T-cell (primary cell): ENCODE measurements at regions not wholly inside any gene's neighbourhood (a gene's known extent, or its start where the extent isn't known, plus 50 kb on each side); places are given as distances from the start of the nearest gene placed in this dataset.

ENCODE experiments used
- ATAC-seq, 4 experiments: fragments of 200-7000 bp in 3 of 4; fragments of 150-1000 bp in 1 of 4; cut with Tn5 transposase; replicated peaks in 1 of 4; 1 replicate in 3 of 4; 2 replicates in 1 of 4; pipeline ENCODE4 v1.10.0; 2021; ENCODE audit warnings: moderate library complexity in 3 of 4, mild to moderate bottlenecking in 2 of 4, moderate number of reproducible peaks in 1 of 4
- CTCF ChIA-PET, 2 donors: fragments of 300-600 bp; sonication (Branson Sonifier 250); formaldehyde crosslinking; loops; one replicate each; lab custom pipeline; 2022; ENCODE audit warnings: antibody characterized with exemption in 2 of 2; lab: Charles Lee
- POLR2A ChIA-PET, 2 donors: fragments of 300-600 bp; sonication (Branson Sonifier 250); formaldehyde crosslinking; loops; one replicate each; lab custom pipeline; 2022; ENCODE audit warnings: antibody characterized with exemption in 2 of 2; lab: Charles Lee
- DNase-seq, 35 experiments: peaks; one replicate each; pipeline versions ENCODE4 v3.0.0 to v3.0.0-alpha.2; 2013 to 2023
- H3K27ac ChIP-seq: one replicate; pipeline ENCODE4 v1.5.1; 2013; ENCODE audit warnings: low read length
- H3K27me3 ChIP-seq, 2 experiments: replicated peaks in 1 of 2; 1 replicate in 1 of 2; 2 replicates in 1 of 2; pipeline versions ENCODE4 v1.6.1 to v1.7.0; 2013; ENCODE audit warnings: low read length in 1 of 2, mixed read lengths in 1 of 2; ENCODE audit not compliant: control insufficient read depth in 2 of 2, insufficient read depth in 2 of 2; ENCODE audit errors: extremely low read depth in 1 of 2
- H3K36me3 ChIP-seq, 2 donors: 1 replicate in 1 of 2; 2 replicates in 1 of 2; pipeline versions ENCODE4 v1.6.1 to v1.7.0; 2013; ENCODE audit warnings: low read length in 1 of 2; ENCODE audit not compliant: control insufficient read depth in 2 of 2, insufficient read depth in 1 of 2; ENCODE audit errors: extremely low read depth in 1 of 2
- H3K4me1 ChIP-seq, 2 experiments: 1 replicate in 1 of 2; 2 replicates in 1 of 2; pipeline versions ENCODE4 v1.6.1 to v1.7.0; 2013; ENCODE audit warnings: low read length in 2 of 2, mixed read lengths in 1 of 2; ENCODE audit not compliant: insufficient read depth in 2 of 2, control insufficient read depth in 1 of 2; ENCODE audit errors: extremely low read depth in 1 of 2
- H3K4me3 ChIP-seq, 2 donors: 1 replicate in 1 of 2; 2 replicates in 1 of 2; pipeline versions ENCODE4 v1.5.1 to v1.7.0; 2013; ENCODE audit warnings: mild to moderate bottlenecking in 2 of 2, low read length in 1 of 2, moderate library complexity in 1 of 2; ENCODE audit not compliant: control insufficient read depth in 1 of 2; ENCODE audit errors: extremely low read depth in 1 of 2
- H3K9me3 ChIP-seq: 2 replicates; pipeline ENCODE4 v1.7.0; 2013
- H3K27ac Mint-ChIP-seq, 2 donors: one replicate each; pipeline ENCODE4 v1.8.0; 2020 to 2021; ENCODE audit warnings: mild to moderate bottlenecking in 2 of 2, mixed read lengths in 2 of 2
- H3K27me3 Mint-ChIP-seq, 2 donors: one replicate each; pipeline ENCODE4 v1.8.0; 2021 to 2022; ENCODE audit warnings: mixed read lengths in 2 of 2
- H3K36me3 Mint-ChIP-seq: one replicate; pipeline ENCODE4 v1.8.0; 2021; ENCODE audit warnings: mixed read lengths
- H3K4me1 Mint-ChIP-seq, 3 donors: one replicate each; pipeline ENCODE4 v1.8.0; 2020 to 2022; ENCODE audit warnings: mixed read lengths in 3 of 3, mild to moderate bottlenecking in 1 of 3
- H3K4me3 Mint-ChIP-seq, 3 donors: one replicate each; pipeline ENCODE4 v1.8.0; 2020 to 2022; ENCODE audit warnings: mild to moderate bottlenecking in 3 of 3, mixed read lengths in 3 of 3, moderate library complexity in 3 of 3
- H3K9me3 Mint-ChIP-seq, 3 donors: one replicate each; pipeline ENCODE4 v1.8.0; 2020 to 2022; ENCODE audit warnings: mixed read lengths in 3 of 3
- WGBS: methylation state at CpG from one replicate; pipeline ENCODE4 v1.1.5; 2013; ENCODE audit warnings: missing lambda C conversion rate; ENCODE audit not compliant: insufficient coverage; 5-methylcytosine and 5-hydroxymethylcytosine counted together

DNA sequence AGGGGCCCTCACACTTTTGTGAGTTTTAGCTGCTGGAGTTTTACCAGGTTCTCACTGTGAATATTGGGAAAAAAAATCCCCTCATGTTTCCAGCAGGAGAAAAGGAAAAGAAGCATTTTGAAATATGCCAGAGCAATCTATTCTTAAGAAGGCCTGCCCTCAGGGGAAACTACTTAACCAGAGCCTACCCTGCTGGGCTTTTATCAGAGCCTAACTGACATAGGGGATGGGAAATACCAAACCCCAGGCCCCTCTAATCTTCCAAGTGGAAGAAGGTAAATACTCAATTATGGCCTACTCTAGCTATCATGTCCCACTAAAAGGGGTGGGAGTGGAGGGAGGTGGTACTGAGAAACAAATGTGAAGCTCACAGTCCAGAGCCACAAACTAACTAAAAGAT lies 68.7 kb upstream of the NMNAT3 start:
- Histone ChIP-seq H3K27me3 (no peaks in the 10 kb centered on the region), H3K27ac (no peak overlapping the region), H3K36me3 (no peaks in the 10 kb centered on the region), H3K4me1 (no peaks in the 10 kb centered on the region), H3K9me3 (no peaks in the 10 kb centered on the region), H3K4me3 (no peak overlapping the region)
- H3K27me3 Mint-ChIP-seq = peaks cover 4% of the 10 kb centered on the region in 2 donors
- ChIA-PET CTCF (no interaction called here), POLR2A (no interaction called here)
- no peak overlapping the region for H3K4me3 Mint-ChIP-seq
- ATAC-seq (no peak), DNase-seq (no peak)
- no peaks in the 10 kb centered on the region for H3K4me1 Mint-ChIP-seq
- peaks cover 5 to 16% (median 10%) of the 10 kb centered on the region in 3 donors for H3K9me3 Mint-ChIP-seq
- no peaks in the 10 kb centered on the region for H3K36me3 Mint-ChIP-seq
- no peak overlapping the region for H3K27ac Mint-ChIP-seq

DNA sequence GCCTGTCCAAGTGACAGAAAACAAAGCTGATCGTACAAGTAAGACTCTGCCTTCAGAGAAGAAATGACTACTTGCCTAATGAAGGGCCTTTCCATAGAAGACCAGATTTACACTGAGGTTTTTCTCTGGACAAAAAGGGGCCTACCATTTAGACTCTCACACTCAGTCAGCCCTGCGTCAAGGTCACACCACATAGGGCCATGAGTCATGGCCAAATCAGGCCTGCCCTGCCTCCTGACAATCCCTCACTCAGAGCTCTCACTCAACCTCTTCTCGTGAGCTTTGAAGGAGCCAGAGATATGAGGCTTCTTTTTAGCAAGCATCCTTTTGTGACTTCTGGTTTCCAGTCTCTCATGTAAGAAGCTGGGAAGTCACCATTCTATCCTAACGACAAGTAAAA lies 68.1 kb upstream of the NMNAT3 start:
- WGBS = 70% methylated on average over 3 of the region's 4 CpGs
- DNase-seq (no peak), ATAC-seq (no peak)
- ChIA-PET CTCF (no interaction called here), POLR2A (interaction anchor here in 1 of 2 donors (0.7 kb wide), 1 partner anchor 18 kb away, joined by 3 read pairs; no protein-coding TSS in a partner anchor)
- no peak overlapping the region for H3K27ac ChIP-seq
- H3K9me3 ChIP-seq = no peaks in the 10 kb centered on the region
- Mint-ChIP-seq H3K9me3 (peaks cover 5 to 13% (median 6%) of the 10 kb centered on the region in 3 donors), H3K36me3 (no peaks in the 10 kb centered on the region), H3K4me3 (no peak overlapping the region), H3K27ac (no peak overlapping the region), H3K4me1 (no peaks in the 10 kb centered on the region), H3K27me3 (peaks cover 4% of the 10 kb centered on the region in 2 donors)
- H3K4me3 ChIP-seq = no peak overlapping the region
- no peaks in the 10 kb centered on the region for H3K27me3 ChIP-seq
- no peaks in the 10 kb centered on the region for H3K36me3 ChIP-seq
- no peaks in the 10 kb centered on the region for H3K4me1 ChIP-seq

DNA sequence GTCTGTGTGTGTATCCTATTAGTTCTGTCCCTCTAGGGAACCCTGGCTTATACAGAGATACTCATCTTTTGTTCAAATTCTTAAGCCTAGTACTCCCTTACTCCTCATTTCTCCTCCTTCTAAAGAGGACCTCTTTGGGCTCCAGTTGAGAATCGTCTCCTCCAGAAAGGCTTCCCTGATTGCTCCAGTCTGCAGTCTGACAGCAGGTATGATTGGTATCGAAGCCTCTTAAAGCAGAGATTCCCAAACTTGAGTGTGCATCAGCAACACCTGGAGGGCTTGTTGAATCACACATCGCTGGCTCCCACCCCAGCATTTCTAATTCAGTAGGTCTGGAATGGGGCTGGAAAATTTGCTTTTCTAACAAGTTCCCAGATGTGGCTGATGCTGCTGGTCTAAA lies 60.9 kb upstream of the NMNAT3 start:
- H3K4me3 Mint-ChIP-seq = no peak overlapping the region

DNA sequence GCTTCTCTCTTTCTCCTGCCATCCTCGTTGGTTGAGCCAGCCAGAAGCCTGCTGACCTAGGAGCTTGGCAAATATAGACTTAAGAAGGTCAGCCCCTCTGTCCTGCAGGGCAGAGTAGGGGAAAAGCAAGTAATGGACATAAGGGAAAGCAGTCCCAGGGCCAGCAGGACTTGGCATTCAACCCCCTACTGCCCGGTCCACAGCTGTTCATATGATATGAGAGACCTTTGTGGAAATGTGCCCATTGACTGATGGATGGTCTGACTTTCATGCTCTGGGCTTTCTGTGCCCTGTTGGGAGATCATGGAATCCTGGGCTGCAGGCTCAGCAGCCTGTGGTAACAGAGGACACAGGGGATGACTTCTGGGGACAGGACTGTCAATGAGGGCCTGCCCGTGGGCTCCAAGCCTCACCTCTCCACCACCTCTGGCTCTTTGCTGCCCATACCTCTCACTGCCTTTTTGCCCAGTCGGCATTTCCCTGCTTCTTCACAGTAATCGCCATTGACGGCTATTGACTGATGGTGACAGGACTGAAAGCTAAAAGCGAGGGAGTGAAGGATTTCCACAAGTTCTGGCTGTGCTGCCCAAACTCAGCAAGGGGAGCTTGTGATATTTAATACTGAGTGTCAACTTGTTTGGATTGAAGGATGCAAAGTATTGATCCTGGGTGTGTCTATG lies 60.0 kb upstream of the NMNAT3 start:
- CTCF ChIA-PET = no interaction called here
- no peaks in the 10 kb centered on the region for H3K9me3 Mint-ChIP-seq
- Histone ChIP-seq H3K4me3 (no peak overlapping the region), H3K36me3 (no peaks in the 10 kb centered on the region), H3K9me3 (no peaks in the 10 kb centered on the region), H3K4me1 (no peaks in the 10 kb centered on the region), H3K27me3 (peaks cover 0 to 3% of the 10 kb centered on the region in 2 experiments), H3K27ac (no peak overlapping the region)
- H3K4me3 Mint-ChIP-seq = no peak overlapping the region
- DNase-seq (no peak), ATAC-seq (no peak)
- no peaks in the 10 kb centered on the region for H3K4me1 Mint-ChIP-seq
- WGBS = 80% methylated on average over 2 of the region's 7 CpGs
- POLR2A ChIA-PET = no interaction called here
- H3K27ac Mint-ChIP-seq = no peak overlapping the region
- H3K27me3 Mint-ChIP-seq = peaks cover 2 to 9% of the 10 kb centered on the region in 2 donors
- H3K36me3 Mint-ChIP-seq = no peaks in the 10 kb centered on the region

More for the DNA sequence above, 60.9 kb upstream of the NMNAT3 start:
- no peaks in the 10 kb centered on the region for H3K9me3 Mint-ChIP-seq
- peaks cover 4 to 13% of the 10 kb centered on the region in 2 donors for H3K27me3 Mint-ChIP-seq
- WGBS = 100% methylated on average over 1 of the region's 3 CpGs
- ATAC-seq (no peak), DNase-seq (no peak)
- POLR2A ChIA-PET = no interaction called here
- H3K27me3 ChIP-seq = peaks cover 0 to 3% of the 10 kb centered on the region in 2 experiments
- no peak overlapping the region for H3K27ac Mint-ChIP-seq
- CTCF ChIA-PET = no interaction called here
- H3K4me1 ChIP-seq = no peaks in the 10 kb centered on the region
- H3K4me3 ChIP-seq = no peak overlapping the region
- no peaks in the 10 kb centered on the region for H3K9me3 ChIP-seq
- no peaks in the 10 kb centered on the region for H3K36me3 Mint-ChIP-seq
- H3K27ac ChIP-seq = no peak overlapping the region
- no peaks in the 10 kb centered on the region for H3K4me1 Mint-ChIP-seq
- no peaks in the 10 kb centered on the region for H3K36me3 ChIP-seq

DNA sequence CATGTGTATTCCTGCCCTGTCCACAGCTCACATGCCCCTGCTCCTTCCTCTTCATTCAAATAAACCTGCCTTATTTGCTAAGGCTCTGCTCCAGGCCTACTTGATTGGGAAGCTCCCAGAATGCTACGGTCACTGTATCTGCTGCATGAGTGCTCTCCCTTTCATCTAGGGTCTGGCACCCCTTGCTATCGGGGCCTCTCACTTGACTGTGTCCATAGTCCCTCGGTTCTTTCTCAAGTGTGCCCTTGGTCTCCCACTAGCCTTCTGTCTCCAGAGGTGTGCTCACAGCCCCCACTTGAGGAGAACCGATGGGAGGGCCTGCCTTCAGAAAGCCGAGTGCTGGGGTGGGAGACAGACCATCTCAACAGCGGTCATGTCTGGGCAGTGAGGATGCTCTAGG lies 57.4 kb upstream of the NMNAT3 start:
- Histone ChIP-seq H3K9me3 (no peaks in the 10 kb centered on the region), H3K27me3 (peaks cover 0 to 9% of the 10 kb centered on the region in 2 experiments), H3K27ac (no peak overlapping the region), H3K36me3 (no peaks in the 10 kb centered on the region), H3K4me1 (no peaks in the 10 kb centered on the region), H3K4me3 (no peak overlapping the region)
- ChIA-PET POLR2A (no interaction called here), CTCF (no interaction called here)
- no peaks in the 10 kb centered on the region for H3K4me1 Mint-ChIP-seq
- ATAC-seq (no peak), DNase-seq (no peak)
- 60% methylated on average over 3 of the region's 6 CpGs for WGBS
- no peaks in the 10 kb centered on the region for H3K36me3 Mint-ChIP-seq
- H3K27me3 Mint-ChIP-seq = peaks cover 2 to 13% of the 10 kb centered on the region in 2 donors
- H3K9me3 Mint-ChIP-seq = no peaks in the 10 kb centered on the region
- no peak overlapping the region for H3K27ac Mint-ChIP-seq
- no peak overlapping the region for H3K4me3 Mint-ChIP-seq

DNA sequence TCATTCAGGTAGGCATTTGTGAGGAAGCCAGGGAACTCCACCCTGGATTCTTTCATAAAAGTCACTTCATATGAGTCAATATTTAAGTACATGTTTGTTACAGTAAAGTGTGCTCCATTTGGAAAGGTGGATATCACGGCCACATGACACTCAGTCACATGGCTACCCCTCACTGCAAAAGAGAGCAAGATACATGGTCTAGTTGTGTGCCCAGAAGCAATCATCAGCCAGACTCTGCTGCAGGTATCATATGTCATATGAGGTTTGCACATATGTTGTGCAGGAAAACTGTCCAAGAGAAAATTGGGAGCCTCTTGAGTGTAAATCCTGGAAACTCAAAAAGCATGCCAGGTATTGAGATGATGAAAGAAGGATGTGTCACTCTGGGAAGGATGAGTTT lies 55.0 kb upstream of the NMNAT3 start:
- H3K36me3 ChIP-seq = no peaks in the 10 kb centered on the region
- H3K36me3 Mint-ChIP-seq = no peaks in the 10 kb centered on the region
- no peak for DNase-seq
- H3K4me3 Mint-ChIP-seq = no peak overlapping the region
- ATAC-seq = no peak
- H3K9me3 ChIP-seq = no peaks in the 10 kb centered on the region
- H3K27me3 Mint-ChIP-seq = peaks cover 3 to 7% of the 10 kb centered on the region in 2 donors
- H3K4me1 ChIP-seq = no peaks in the 10 kb centered on the region
- no peak overlapping the region for H3K4me3 ChIP-seq
- CTCF ChIA-PET = no interaction called here
- no peak overlapping the region for H3K27ac ChIP-seq
- H3K4me1 Mint-ChIP-seq = no peaks in the 10 kb centered on the region
- POLR2A ChIA-PET = no interaction called here
- no CpG with 5 or more reads among the region's 1 CpG for WGBS
- no peak overlapping the region for H3K27ac Mint-ChIP-seq
- H3K27me3 ChIP-seq = peaks cover 0 to 6% of the 10 kb centered on the region in 2 experiments
- H3K9me3 Mint-ChIP-seq = no peaks in the 10 kb centered on the region

DNA sequence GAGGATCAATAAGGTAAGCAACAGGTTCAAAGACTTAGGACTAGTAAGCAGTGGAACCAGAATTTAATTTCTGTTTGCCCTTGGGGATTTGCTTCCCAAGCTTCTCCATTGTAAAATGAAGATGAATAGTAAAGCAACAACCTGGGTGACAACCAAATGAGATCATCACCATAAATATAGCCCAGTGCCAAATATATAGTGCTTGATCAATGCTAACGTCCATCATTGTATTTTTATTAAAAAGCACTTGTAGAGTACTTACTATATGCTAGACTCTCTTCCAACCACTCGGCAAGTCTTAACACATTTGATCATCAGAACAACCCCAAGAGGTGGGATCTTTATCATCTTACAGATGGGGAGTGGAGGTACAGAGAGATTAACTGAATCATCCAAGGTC lies 51.5 kb upstream of the NMNAT3 start:
- Histone ChIP-seq H3K27ac (no peak overlapping the region), H3K36me3 (no peaks in the 10 kb centered on the region), H3K9me3 (no peaks in the 10 kb centered on the region), H3K27me3 (peaks cover 0 to 6% of the 10 kb centered on the region in 2 experiments), H3K4me1 (no peaks in the 10 kb centered on the region), H3K4me3 (no peak overlapping the region)
- no CpG with 5 or more reads among the region's 2 CpGs for whole genome bisulfite sequencing
- no peak overlapping the region for H3K4me3 Mint-ChIP-seq
- ChIA-PET CTCF (no interaction called here), POLR2A (no interaction called here)
- DNase-seq (no peak), ATAC-seq (no peak)
- no peak overlapping the region for H3K27ac Mint-ChIP-seq
- H3K27me3 Mint-ChIP-seq = peaks cover 3 to 7% of the 10 kb centered on the region in 2 donors
- H3K9me3 Mint-ChIP-seq = no peaks in the 10 kb centered on the region
- H3K36me3 Mint-ChIP-seq = no peaks in the 10 kb centered on the region
- no peaks in the 10 kb centered on the region for H3K4me1 Mint-ChIP-seq
